ENCODE measurements at regions not wholly inside any gene's neighbourhood (a gene's known extent, or its start where the extent isn't known, plus 50 kb on each side); places are given as distances from the start of the nearest gene placed in this dataset.

DNA sequence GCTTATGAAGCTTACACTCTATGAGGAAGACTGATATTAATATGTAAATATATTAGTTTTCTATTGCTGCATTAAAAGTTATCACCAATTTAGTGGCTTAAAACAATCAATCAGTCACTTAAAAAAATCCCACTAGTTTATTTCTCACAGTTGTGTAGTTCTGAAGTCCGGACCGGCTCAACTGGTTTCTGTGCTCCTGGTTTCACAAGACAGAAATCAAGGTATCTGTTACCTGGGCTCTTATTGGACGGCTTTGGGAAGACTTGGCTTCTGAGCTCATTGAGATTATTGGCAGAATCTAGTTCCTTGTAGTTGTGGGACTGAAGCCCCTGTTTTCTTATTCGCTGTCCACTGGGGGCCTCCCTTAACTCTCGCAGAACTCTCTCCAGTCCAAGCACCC is 343.0 kb downstream of the RAB38 start:
- TF ChIP-seq POLR2AphosphoS5 (IDR thresholded peaks at IDR 0.05; ENCODE audit: borderline replicate concordance, low read depth, low read length) (no peak), EZH2 (IDR thresholded peaks at IDR 0.05) (no peak), FOXP2 (optimal IDR thresholded peaks at IDR 0.05; ENCODE audit: control extremely low read depth, extremely low read length, insufficient read depth) (no peak)
